Ishikawa (cell line): ENCODE measurements at regions not wholly inside any gene's neighbourhood (a gene's known extent, or its start where the extent isn't known, plus 50 kb on each side); places are given as distances from the start of the nearest gene placed in this dataset.

Experiments
- CEBPB ChIP-seq: IDR thresholded peaks from 2 replicates; pipeline ENCODE4 v1.6.1; 2012
- CREB1 ChIP-seq: IDR thresholded peaks from 2 replicates; pipeline ENCODE4 v1.6.1; 2012; ENCODE audit warnings: low read depth
- EGR1 ChIP-seq: IDR thresholded peaks from 2 replicates; pipeline ENCODE4 v1.6.1; 2012
- EP300 ChIP-seq: IDR thresholded peaks from 2 replicates; pipeline ENCODE4 v1.6.1; 2012; ENCODE audit warnings: borderline replicate concordance
- FOXM1 ChIP-seq: IDR thresholded peaks from 2 replicates; pipeline ENCODE4 v1.6.1; 2012; ENCODE audit warnings: low read depth, borderline replicate concordance
- MAX ChIP-seq: IDR thresholded peaks from 2 replicates; pipeline ENCODE4 v1.6.1; 2012
- NFIC ChIP-seq: IDR thresholded peaks from 2 replicates; pipeline ENCODE4 v1.6.1; 2012
- RAD21 ChIP-seq: IDR thresholded peaks from 2 replicates; pipeline ENCODE4 v1.6.1; 2012; ENCODE audit warnings: low read depth
- REST ChIP-seq: IDR thresholded peaks from 2 replicates; pipeline ENCODE4 v1.6.1; 2012; ENCODE audit warnings: low read depth, mild to moderate bottlenecking
- TAF1 ChIP-seq: IDR thresholded peaks from 2 replicates; pipeline ENCODE4 v1.6.1; 2012; ENCODE audit warnings: low read depth, mild to moderate bottlenecking
- TCF12 ChIP-seq: IDR thresholded peaks from 2 replicates; pipeline ENCODE4 v1.6.1; 2012; ENCODE audit warnings: low read depth
- TEAD4 ChIP-seq: IDR thresholded peaks from 2 replicates; pipeline ENCODE4 v1.6.1; 2012
- USF1 ChIP-seq: IDR thresholded peaks from 2 replicates; pipeline ENCODE4 v1.6.1; 2012
- YY1 ChIP-seq: IDR thresholded peaks from 2 replicates; pipeline ENCODE4 v1.6.1; 2012; ENCODE audit warnings: low read depth
- ZBTB7A ChIP-seq: IDR thresholded peaks from 2 replicates; pipeline ENCODE4 v1.6.1; 2012; ENCODE audit warnings: low read depth

- no peak for TF ChIP-seq NFIC
- no peak for TF ChIP-seq TAF1
- no peak for TF ChIP-seq REST
- TF ChIP-seq MAX: no peak
- TF ChIP-seq TEAD4: no peak
- no peak for TF ChIP-seq FOXM1
- TF ChIP-seq TCF12: no peak
- TF ChIP-seq CREB1: no peak
- no peak for TF ChIP-seq CEBPB
- TF ChIP-seq USF1: no peak
- no peak for TF ChIP-seq EP300
- no peak for TF ChIP-seq EGR1
- TF ChIP-seq ZBTB7A: no peak
- TF ChIP-seq YY1: no peak
- TF ChIP-seq RAD21: no peak
Measured at GRCh38 chr4:155085843-155086530, 122.4 kb upstream of the NPY2R start.

- TF ChIP-seq TAF1 (no peak), YY1 (no peak), REST (no peak), MAX (no peak), EP300 (no peak), TEAD4 (no peak), CEBPB (no peak), EGR1 (no peak), NFIC (no peak), TCF12 (no peak), CREB1 (no peak), FOXM1 (no peak)
Measured at GRCh38 chr4:155094201-155094820, 114.1 kb upstream of the NPY2R start.

- TF ChIP-seq CEBPB: no peak
- TF ChIP-seq TEAD4: no peak
- TF ChIP-seq USF1: no peak
- TF ChIP-seq ZBTB7A: no peak
- TF ChIP-seq EGR1: no peak
- no peak for TF ChIP-seq CREB1
Measured at GRCh38 chr4:155099231-155099630, 109.2 kb upstream of the NPY2R start.

- TF ChIP-seq MAX: no peak
Measured at GRCh38 chr4:155106629-155107028, 101.8 kb upstream of the NPY2R start.

GRCh38 chr4:155107059-155107458 is 101.4 kb upstream of the NPY2R start:
- TF ChIP-seq USF1 (no peak), TCF12 (no peak), FOXM1 (no peak), NFIC (no peak), TEAD4 (no peak)

GRCh38 chr4:155114790-155115189 is 93.6 kb upstream of the NPY2R start:
- no peak for TF ChIP-seq MAX
- no peak for TF ChIP-seq RAD21
- no peak for TF ChIP-seq TCF12
- no peak for TF ChIP-seq NFIC
- no peak for TF ChIP-seq EP300
- TF ChIP-seq CREB1: no peak
